HG03196 (cell line): ENCODE measurements at regions not wholly inside any gene's neighbourhood (a gene's known extent, or its start where the extent isn't known, plus 50 kb on each side); places are given as distances from the start of the nearest gene placed in this dataset.
"Not testable (repeated sequence)": the region's sequence is repeated elsewhere in the genome, so short reads cannot be mapped to it uniquely, and the experiment has no call there.

ENCODE experiments used
- ATAC-seq: cut with Tn5 transposase; IDR thresholded peaks from one replicate; pipeline ENCODE4 v1.9.1; 2021; ENCODE audit not compliant: unreplicated experiment

DNA sequence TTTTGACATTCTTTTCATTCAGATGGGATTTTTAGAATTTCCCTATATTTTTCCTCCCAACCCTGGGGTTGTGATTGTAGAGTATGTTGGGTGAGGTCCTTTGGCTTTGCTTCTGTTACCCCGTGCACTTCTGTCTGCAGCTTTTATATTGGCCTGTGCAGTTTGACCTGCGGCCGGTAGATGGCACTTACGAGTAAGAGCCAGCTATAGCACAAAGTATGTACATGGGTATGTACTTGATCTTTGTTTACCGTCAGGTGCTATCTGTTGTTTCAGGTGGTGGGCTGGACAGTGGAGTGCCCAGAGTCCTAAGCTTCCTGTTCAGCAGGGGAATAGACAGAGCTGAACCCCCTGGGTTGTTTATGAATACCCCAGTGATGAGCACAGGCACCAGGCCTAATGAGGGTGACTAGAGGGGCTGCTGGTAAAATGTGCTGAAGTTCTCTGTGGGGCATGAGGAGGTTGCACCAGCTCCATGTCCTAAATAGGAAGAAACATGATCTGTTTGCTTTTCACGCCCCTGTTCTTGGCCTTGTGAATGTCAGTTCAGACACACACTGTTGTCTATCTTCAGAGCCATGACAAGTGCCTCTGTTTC is 58.9 kb upstream of the THUMPD2 start:
- peak; percentile 91 for ATAC-seq

DNA sequence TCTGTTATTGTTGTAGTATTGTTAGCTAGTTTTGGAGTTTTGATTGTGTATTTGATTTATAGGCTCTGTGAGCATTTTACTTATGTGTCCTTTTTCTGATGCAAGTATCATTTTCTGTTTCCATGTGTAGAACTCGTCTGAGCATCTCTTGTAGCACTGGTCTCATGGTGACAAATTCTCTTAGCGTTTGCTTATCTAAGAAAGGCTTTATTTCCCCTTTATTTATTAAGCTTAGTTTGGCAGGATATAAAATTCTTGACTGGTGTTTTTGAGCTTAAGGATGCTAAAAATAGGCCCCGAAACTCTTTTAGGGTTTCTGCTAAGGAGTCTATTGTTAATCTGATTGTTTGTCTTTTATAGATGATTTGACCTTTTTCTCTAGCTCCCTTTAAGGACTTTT is 57.6 kb upstream of the THUMPD2 start:
- no peak for ATAC-seq

DNA sequence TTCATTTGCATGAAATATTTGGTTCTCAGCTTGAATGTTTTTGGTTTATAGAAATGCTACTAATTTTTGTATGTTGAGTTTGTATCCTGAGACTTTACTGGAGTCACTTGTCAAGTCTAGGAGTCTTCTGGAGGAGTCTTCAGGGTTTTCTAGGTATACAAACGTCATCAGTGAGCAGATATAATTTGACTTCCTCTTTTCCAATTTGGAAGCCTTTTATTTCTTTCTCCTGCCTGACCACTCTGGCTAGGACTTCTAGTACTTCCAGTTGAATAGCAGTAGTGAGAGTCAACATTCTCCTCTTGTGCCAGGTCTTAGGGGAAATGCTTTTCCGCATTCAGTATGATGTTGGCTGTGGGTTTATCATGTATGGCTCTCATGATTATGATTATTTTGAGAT is 55.4 kb upstream of the THUMPD2 start:
- ATAC-seq = no peak

DNA sequence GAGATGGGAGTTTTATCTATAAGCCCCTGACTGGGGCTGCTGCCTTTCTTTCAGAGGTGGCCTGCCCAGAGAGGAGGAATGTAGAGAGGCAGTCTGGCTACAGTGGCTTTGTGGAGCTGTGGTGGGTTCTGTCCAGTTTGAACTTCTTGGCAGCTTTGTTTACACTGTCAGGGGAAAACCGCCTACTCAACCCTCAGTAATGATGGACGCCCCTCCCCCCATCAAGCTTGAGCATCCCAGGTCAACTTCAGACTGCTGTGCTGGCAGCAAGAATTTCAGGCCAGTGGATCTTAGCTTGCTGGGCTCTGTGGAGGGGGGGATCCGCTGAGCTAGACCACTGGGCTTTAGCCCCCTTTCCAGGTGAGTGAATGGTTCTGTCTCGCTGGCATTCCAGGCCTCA is 51.6 kb upstream of the THUMPD2 start:
- not testable (repeated sequence) for ATAC-seq
